ENCODE measurements at regions not wholly inside any gene's neighbourhood (a gene's known extent, or its start where the extent isn't known, plus 50 kb on each side); places are given as distances from the start of the nearest gene placed in this dataset.

DNA sequence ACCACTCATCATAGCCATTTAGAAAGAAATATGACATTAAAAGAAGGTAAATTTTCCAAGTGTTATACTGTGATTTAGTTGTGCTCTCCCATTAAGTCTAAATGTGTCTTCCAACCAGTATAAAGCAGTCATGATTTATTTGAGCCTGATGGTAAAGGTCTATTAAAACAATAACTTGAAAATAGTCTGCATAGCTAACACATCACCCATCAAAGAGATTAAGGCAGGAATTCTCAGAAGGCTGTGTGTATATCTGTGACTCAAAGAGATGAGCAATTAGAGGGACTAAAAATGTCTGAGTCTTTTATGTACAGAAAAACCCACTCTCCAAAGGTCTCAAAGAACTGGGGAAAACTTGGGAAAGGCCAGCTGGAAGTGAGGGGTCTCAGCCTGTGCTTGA lies 70.3 kb upstream of the IQCM start:
- DNase-seq (ENCODE audit: low read depth in 1 of 2, low spot score in 1 of 2) = no peak
- H3K9me3 ChIP-seq (ENCODE audit: low read depth) = no peaks in the 10 kb centered on the region
- no peak overlapping the region for H3K27ac ChIP-seq
- no peak overlapping the region for H3K4me3 ChIP-seq
- TF ChIP-seq, protein P1, sequence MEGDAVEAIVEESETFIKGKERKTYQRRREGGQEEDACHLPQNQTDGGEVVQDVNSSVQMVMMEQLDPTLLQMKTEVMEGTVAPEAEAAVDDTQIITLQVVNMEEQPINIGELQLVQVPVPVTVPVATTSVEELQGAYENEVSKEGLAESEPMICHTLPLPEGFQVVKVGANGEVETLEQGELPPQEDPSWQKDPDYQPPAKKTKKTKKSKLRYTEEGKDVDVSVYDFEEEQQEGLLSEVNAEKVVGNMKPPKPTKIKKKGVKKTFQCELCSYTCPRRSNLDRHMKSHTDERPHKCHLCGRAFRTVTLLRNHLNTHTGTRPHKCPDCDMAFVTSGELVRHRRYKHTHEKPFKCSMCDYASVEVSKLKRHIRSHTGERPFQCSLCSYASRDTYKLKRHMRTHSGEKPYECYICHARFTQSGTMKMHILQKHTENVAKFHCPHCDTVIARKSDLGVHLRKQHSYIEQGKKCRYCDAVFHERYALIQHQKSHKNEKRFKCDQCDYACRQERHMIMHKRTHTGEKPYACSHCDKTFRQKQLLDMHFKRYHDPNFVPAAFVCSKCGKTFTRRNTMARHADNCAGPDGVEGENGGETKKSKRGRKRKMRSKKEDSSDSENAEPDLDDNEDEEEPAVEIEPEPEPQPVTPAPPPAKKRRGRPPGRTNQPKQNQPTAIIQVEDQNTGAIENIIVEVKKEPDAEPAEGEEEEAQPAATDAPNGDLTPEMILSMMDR (IDR thresholded peaks at IDR 0.05; ENCODE audit: low read depth, low read length) = no peak
- no peaks in the 10 kb centered on the region for H3K36me3 ChIP-seq
- H3K27me3 ChIP-seq = no peaks in the 10 kb centered on the region
- H3K4me1 ChIP-seq (ENCODE audit: low read depth) = no peaks in the 10 kb centered on the region

DNA sequence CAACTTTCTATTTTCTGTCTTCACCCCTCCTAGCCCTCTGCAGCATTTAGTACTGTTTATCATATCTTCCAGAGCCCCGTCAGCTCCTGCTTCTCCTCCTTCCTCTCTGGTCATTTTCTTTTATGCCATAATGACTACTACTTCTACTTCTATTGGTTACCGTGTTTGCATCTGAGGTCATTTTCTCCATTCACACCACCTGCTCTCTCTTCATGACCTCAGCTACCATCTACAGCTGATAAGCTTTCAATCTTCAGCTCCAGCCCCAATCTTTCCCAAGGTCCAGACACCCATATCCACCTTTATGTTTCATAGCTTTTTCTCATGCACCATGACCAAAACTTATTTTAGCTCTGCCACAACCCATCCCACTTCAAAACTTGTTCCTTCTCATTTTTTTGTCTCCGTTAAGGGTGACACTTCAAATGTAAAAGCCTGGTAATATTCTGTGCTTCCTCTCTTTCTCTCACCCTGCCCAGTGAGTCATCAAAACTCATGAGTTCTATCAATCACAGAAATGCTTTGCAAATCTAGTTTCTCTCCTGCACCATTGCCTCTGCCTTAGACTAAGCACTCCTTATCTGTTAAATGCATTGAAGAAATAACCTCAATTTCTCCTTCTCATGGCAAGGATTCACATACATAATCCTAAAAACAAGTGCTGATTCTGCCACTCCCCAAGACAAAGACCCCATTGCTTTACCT lies 71.3 kb upstream of the IQCM start:
- H3K4me1 ChIP-seq (ENCODE audit: low read depth) = no peaks in the 10 kb centered on the region
- DNase-seq (ENCODE audit: low read depth in 1 of 2, low spot score in 1 of 2) = no peak
- H3K27me3 ChIP-seq = no peaks in the 10 kb centered on the region
- no peak overlapping the region for H3K27ac ChIP-seq
- TF ChIP-seq, protein P1 (IDR thresholded peaks at IDR 0.05; ENCODE audit: low read depth, low read length) = no peak
- H3K4me3 ChIP-seq = no peak overlapping the region
- H3K9me3 ChIP-seq (ENCODE audit: low read depth) = no peaks in the 10 kb centered on the region
- H3K36me3 ChIP-seq = no peaks in the 10 kb centered on the region

DNA sequence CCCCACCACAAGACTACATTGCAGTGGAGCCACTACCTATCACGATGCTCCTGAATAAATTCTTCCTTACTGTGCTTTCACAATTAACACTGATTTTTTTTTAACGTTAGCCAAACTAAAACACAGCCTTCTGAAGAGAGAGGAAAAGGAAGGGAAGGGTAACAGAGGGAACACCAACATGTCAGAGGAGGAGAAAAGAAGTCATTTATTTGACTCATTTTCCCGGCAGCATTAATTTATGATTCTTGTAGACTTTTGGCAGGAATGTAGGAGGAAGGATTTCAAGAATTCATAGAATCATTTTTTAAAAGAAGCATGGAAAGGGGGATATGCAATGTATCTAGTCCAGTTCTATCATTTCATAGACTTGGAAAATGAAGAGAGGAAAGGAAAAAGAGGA lies 74.3 kb upstream of the IQCM start:
- no peaks in the 10 kb centered on the region for H3K27me3 ChIP-seq
- H3K4me3 ChIP-seq = no peak overlapping the region
- no peaks in the 10 kb centered on the region for H3K9me3 ChIP-seq (ENCODE audit: low read depth)
- DNase-seq (ENCODE audit: low read depth in 1 of 2, low spot score in 1 of 2) = no peak
- H3K27ac ChIP-seq = no peak overlapping the region
- no peaks in the 10 kb centered on the region for H3K36me3 ChIP-seq
- TF ChIP-seq, protein P1 (IDR thresholded peaks at IDR 0.05; ENCODE audit: low read depth, low read length) = no peak
- H3K4me1 ChIP-seq (ENCODE audit: low read depth) = no peaks in the 10 kb centered on the region

DNA sequence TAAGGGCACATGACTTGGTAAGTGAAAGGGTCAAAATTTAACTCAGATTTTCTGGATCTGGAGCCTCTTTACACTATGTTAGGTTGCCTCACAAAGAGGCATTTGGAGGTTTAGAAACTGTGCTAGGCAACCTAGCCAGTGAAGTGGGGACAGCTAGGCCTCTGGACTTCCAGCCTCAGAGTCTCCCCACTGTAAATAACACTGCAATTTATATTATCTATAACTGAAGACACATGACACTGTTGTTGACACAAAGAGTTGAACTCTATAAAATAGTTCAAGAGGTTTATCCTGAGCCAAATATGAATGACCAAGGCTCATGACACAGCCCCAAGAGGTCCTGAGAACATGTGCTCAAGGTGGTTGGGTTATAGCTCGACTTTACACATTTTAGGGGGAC lies 74.9 kb upstream of the IQCM start:
- Histone ChIP-seq H3K9me3 (ENCODE audit: low read depth) (no peaks in the 10 kb centered on the region), H3K4me1 (ENCODE audit: low read depth) (no peaks in the 10 kb centered on the region), H3K27ac (no peak overlapping the region), H3K27me3 (no peaks in the 10 kb centered on the region), H3K36me3 (no peaks in the 10 kb centered on the region), H3K4me3 (no peak overlapping the region)
- DNase-seq (ENCODE audit: low read depth in 1 of 2, low spot score in 1 of 2) = no peak
- TF ChIP-seq, protein P1 (IDR thresholded peaks at IDR 0.05; ENCODE audit: low read depth, low read length) = no peak

DNA sequence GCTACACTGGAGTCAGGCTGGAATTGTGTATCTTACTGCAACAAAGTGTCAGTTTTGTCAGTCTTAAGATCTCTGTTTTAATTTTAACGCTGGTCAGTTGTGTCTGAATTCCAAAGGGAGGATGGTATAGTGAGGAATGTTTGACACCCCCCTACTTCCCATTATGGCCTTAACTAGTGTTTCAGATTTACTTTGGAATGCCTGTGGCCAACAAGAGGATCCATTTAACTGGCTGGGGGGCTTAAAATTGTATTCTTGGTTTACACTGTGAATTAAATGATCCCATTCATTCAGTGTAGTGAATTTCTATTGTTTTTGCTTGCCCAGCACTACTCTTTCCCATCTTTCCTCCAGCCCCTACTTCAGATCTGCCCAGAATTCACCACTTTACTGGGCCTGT lies 75.8 kb upstream of the IQCM start:
- no peak for DNase-seq (ENCODE audit: low read depth in 1 of 2, low spot score in 1 of 2)
- Histone ChIP-seq H3K4me1 (ENCODE audit: low read depth) (no peaks in the 10 kb centered on the region), H3K36me3 (no peaks in the 10 kb centered on the region), H3K9me3 (ENCODE audit: low read depth) (no peaks in the 10 kb centered on the region), H3K27ac (no peak overlapping the region), H3K4me3 (no peak overlapping the region), H3K27me3 (no peaks in the 10 kb centered on the region)
- TF ChIP-seq, protein P1 (IDR thresholded peaks at IDR 0.05; ENCODE audit: low read depth, low read length) = no peak

Measured in cardiac muscle cell (in vitro differentiated cells and primary cell).